ENCODE measurements at regions not wholly inside any gene's neighbourhood (a gene's known extent, or its start where the extent isn't known, plus 50 kb on each side); places are given as distances from the start of the nearest gene placed in this dataset.

GRCh38 chr4:33226783-33227182 lies 2506.6 kb downstream of the PCDH7 start:
- H3K23ac ChIP-seq (ENCODE audit: low read length in 2 of 2) = no peak overlapping the region
- H3K79me1 ChIP-seq (replicated peaks; ENCODE audit: low read length, poor library complexity, severe bottlenecking) = no peaks in the 10 kb centered on the region
- H3K18ac ChIP-seq (ENCODE audit: low read depth in 1 of 2, low read length in 2 of 2) = no peak overlapping the region
- no peaks in the 10 kb centered on the region for H3K4me1 ChIP-seq (ENCODE audit: control insufficient read depth, insufficient read depth, low read depth, low read length)
- no peak overlapping the region for H2BK12ac ChIP-seq (ENCODE audit: low read length in 2 of 2)
- WGBS = no CpG with 5 or more reads among the region's 1 CpG
- no peak overlapping the region for H3K27ac ChIP-seq (ENCODE audit: low read length, poor library complexity, severe bottlenecking)
- no peak overlapping the region for H3K4ac ChIP-seq (ENCODE audit: low read depth in 1 of 2, low read length in 2 of 2)
- H3K36me3 ChIP-seq (ENCODE audit: control insufficient read depth in 1 of 2, insufficient read depth in 2 of 2, low read depth in 1 of 2, low read length in 2 of 2) = no peaks in the 10 kb centered on the region
- H3K9ac ChIP-seq (ENCODE audit: low read length) = no peak overlapping the region
- no peak overlapping the region for H3K4me3 ChIP-seq (ENCODE audit: insufficient read depth in 1 of 2, low read depth in 1 of 2, low read length in 2 of 2)
- H3K4me2 ChIP-seq (ENCODE audit: low read length, poor library complexity, severe bottlenecking) = no peak overlapping the region
- no peak overlapping the region for H2BK120ac ChIP-seq (ENCODE audit: low read depth, low read length)
- no peak overlapping the region for H4K8ac ChIP-seq (ENCODE audit: low read length)
- no peak overlapping the region for H2AK5ac ChIP-seq (ENCODE audit: low read length, severe bottlenecking)
- no peak overlapping the region for H4K91ac ChIP-seq (ENCODE audit: low read length)
- H2BK15ac ChIP-seq (ENCODE audit: low read depth, poor library complexity, severe bottlenecking) = no peak overlapping the region
- H2BK5ac ChIP-seq (ENCODE audit: low read depth, low read length, poor library complexity, severe bottlenecking) = no peak overlapping the region
- no peaks in the 10 kb centered on the region for H3K27me3 ChIP-seq (ENCODE audit: control insufficient read depth in 1 of 2, insufficient read depth in 1 of 2, low read length in 2 of 2)
- no peak overlapping the region for H3K14ac ChIP-seq (ENCODE audit: low read length in 2 of 2)
- DNase-seq = no peak
- no peak overlapping the region for H2AFZ ChIP-seq (ENCODE audit: low read depth, low read length)
- H3K9me3 ChIP-seq (ENCODE audit: control insufficient read depth, low read length) = no peaks in the 10 kb centered on the region

DNA sequence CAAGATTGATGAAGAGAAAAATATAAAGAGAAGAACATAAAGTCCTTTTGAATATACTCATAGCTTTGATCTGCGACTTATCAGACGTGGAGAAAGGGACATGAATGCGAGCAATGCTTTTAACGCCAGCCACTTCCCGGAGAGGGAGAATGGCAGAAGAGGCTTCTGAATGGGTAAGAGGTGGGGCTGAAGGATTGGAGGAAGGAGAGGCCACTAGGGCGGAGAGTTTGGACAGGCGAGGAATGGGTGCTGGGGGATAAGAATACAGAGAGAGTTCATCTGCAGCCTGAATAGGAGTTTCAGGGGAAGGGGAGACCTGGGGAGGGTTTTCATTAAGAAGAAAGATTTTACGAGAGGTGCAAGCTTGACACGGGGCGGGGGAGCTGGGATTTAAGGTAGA lies 2534.9 kb downstream of the PCDH7 start:
- no peak overlapping the region for H4K8ac ChIP-seq (ENCODE audit: low read length)
- H3K4me1 ChIP-seq (ENCODE audit: control insufficient read depth, insufficient read depth, low read depth, low read length) = no peaks in the 10 kb centered on the region
- H3K23ac ChIP-seq (ENCODE audit: low read length in 2 of 2) = no peak overlapping the region

DNA sequence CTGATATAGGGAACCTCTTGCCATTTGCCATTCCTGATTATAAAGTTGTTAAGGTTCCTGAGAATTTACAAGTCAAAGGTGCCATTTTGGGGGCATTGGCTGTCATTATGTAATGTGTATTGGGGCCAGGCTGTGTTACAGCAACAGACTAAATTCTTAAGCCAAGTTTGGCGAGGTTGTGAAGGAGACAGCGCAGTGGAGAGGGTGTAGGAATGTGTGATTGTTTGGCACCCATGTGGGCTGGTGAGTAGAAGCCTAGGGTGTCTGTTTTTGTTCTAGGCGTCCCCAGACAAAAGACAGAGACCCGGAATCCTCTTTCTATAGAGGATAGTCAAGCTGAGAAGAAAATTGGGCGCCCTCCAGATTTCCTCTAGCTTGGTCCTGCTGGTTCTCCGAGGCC lies 2535.3 kb downstream of the PCDH7 start:
- Histone ChIP-seq H4K8ac (ENCODE audit: low read length) (no peak overlapping the region), H2BK120ac (ENCODE audit: low read depth, low read length) (no peak overlapping the region), H3K27me3 (ENCODE audit: control insufficient read depth in 1 of 2, insufficient read depth in 1 of 2, low read length in 2 of 2) (no peaks in the 10 kb centered on the region), H3K79me1 (replicated peaks; ENCODE audit: low read length, poor library complexity, severe bottlenecking) (no peaks in the 10 kb centered on the region), H3K4ac (ENCODE audit: low read depth in 1 of 2, low read length in 2 of 2) (no peak overlapping the region), H3K36me3 (ENCODE audit: control insufficient read depth in 1 of 2, insufficient read depth in 2 of 2, low read depth in 1 of 2, low read length in 2 of 2) (no peaks in the 10 kb centered on the region), H2BK5ac (ENCODE audit: low read depth, low read length, poor library complexity, severe bottlenecking) (no peak overlapping the region), H4K91ac (ENCODE audit: low read length) (no peak overlapping the region), H3K4me2 (ENCODE audit: low read length, poor library complexity, severe bottlenecking) (no peak overlapping the region), H2BK15ac (ENCODE audit: low read depth, poor library complexity, severe bottlenecking) (no peak overlapping the region), H2AFZ (ENCODE audit: low read depth, low read length) (no peak overlapping the region), H3K9ac (ENCODE audit: low read length) (no peak overlapping the region), H3K27ac (ENCODE audit: low read length, poor library complexity, severe bottlenecking) (no peak overlapping the region), H3K18ac (ENCODE audit: low read depth in 1 of 2, low read length in 2 of 2) (no peak overlapping the region), H3K14ac (ENCODE audit: low read length in 2 of 2) (no peak overlapping the region), H2AK5ac (ENCODE audit: low read length, severe bottlenecking) (no peak overlapping the region), H2BK12ac (ENCODE audit: low read length in 2 of 2) (no peak overlapping the region), H3K9me3 (ENCODE audit: control insufficient read depth, low read length) (no peaks in the 10 kb centered on the region), H3K23ac (ENCODE audit: low read length in 2 of 2) (no peak overlapping the region), H3K4me3 (ENCODE audit: insufficient read depth in 1 of 2, low read depth in 1 of 2, low read length in 2 of 2) (no peak overlapping the region), H3K4me1 (ENCODE audit: control insufficient read depth, insufficient read depth, low read depth, low read length) (no peaks in the 10 kb centered on the region)
- DNase-seq = no peak
- WGBS = 82% methylated on average over 6 of the region's 6 CpGs

More for the DNA sequence above, 2534.9 kb downstream of the PCDH7 start:
- Histone ChIP-seq H3K4ac (ENCODE audit: low read depth in 1 of 2, low read length in 2 of 2) (no peak overlapping the region), H3K4me3 (ENCODE audit: insufficient read depth in 1 of 2, low read depth in 1 of 2, low read length in 2 of 2) (no peak overlapping the region), H2BK5ac (ENCODE audit: low read depth, low read length, poor library complexity, severe bottlenecking) (no peak overlapping the region), H3K27ac (ENCODE audit: low read length, poor library complexity, severe bottlenecking) (no peak overlapping the region), H2BK15ac (ENCODE audit: low read depth, poor library complexity, severe bottlenecking) (no peak overlapping the region), H2BK12ac (ENCODE audit: low read length in 2 of 2) (no peak overlapping the region), H3K27me3 (ENCODE audit: control insufficient read depth in 1 of 2, insufficient read depth in 1 of 2, low read length in 2 of 2) (no peaks in the 10 kb centered on the region), H3K14ac (ENCODE audit: low read length in 2 of 2) (no peak overlapping the region), H4K91ac (ENCODE audit: low read length) (no peak overlapping the region), H2BK120ac (ENCODE audit: low read depth, low read length) (no peak overlapping the region), H3K36me3 (ENCODE audit: control insufficient read depth in 1 of 2, insufficient read depth in 2 of 2, low read depth in 1 of 2, low read length in 2 of 2) (no peaks in the 10 kb centered on the region), H3K9ac (ENCODE audit: low read length) (no peak overlapping the region), H2AFZ (ENCODE audit: low read depth, low read length) (no peak overlapping the region), H3K4me2 (ENCODE audit: low read length, poor library complexity, severe bottlenecking) (no peak overlapping the region), H3K79me1 (replicated peaks; ENCODE audit: low read length, poor library complexity, severe bottlenecking) (no peaks in the 10 kb centered on the region), H3K18ac (ENCODE audit: low read depth in 1 of 2, low read length in 2 of 2) (no peak overlapping the region), H3K9me3 (ENCODE audit: control insufficient read depth, low read length) (no peaks in the 10 kb centered on the region), H2AK5ac (ENCODE audit: low read length, severe bottlenecking) (no peak overlapping the region)
- 86% methylated on average over 10 of the region's 10 CpGs for WGBS
- no peak for DNase-seq

- no peak overlapping the region for H3K4me2 ChIP-seq (ENCODE audit: low read length, poor library complexity, severe bottlenecking)
- no peak overlapping the region for H3K4me3 ChIP-seq (ENCODE audit: insufficient read depth in 1 of 2, low read depth in 1 of 2, low read length in 2 of 2)
- H3K27ac ChIP-seq (ENCODE audit: low read length, poor library complexity, severe bottlenecking) = no peak overlapping the region
- no peak overlapping the region for H3K9ac ChIP-seq (ENCODE audit: low read length)
- peak; percentile 61 for DNase-seq
- H3K4me1 ChIP-seq (ENCODE audit: control insufficient read depth, insufficient read depth, low read depth, low read length) = no peaks in the 10 kb centered on the region
- no peak overlapping the region for H2AK5ac ChIP-seq (ENCODE audit: low read length, severe bottlenecking)
- no peak overlapping the region for H4K8ac ChIP-seq (ENCODE audit: low read length)
- H2BK120ac ChIP-seq (ENCODE audit: low read depth, low read length) = no peak overlapping the region
- H3K27me3 ChIP-seq (ENCODE audit: control insufficient read depth in 1 of 2, insufficient read depth in 1 of 2, low read length in 2 of 2) = no peaks in the 10 kb centered on the region
- H3K36me3 ChIP-seq (ENCODE audit: control insufficient read depth in 1 of 2, insufficient read depth in 2 of 2, low read depth in 1 of 2, low read length in 2 of 2) = no peaks in the 10 kb centered on the region
- H3K9me3 ChIP-seq (ENCODE audit: control insufficient read depth, low read length) = no peaks in the 10 kb centered on the region
- H3K79me1 ChIP-seq (replicated peaks; ENCODE audit: low read length, poor library complexity, severe bottlenecking) = no peaks in the 10 kb centered on the region
- no peak overlapping the region for H2BK15ac ChIP-seq (ENCODE audit: low read depth, poor library complexity, severe bottlenecking)
- no peak overlapping the region for H4K91ac ChIP-seq (ENCODE audit: low read length)
- H3K18ac ChIP-seq (ENCODE audit: low read depth in 1 of 2, low read length in 2 of 2) = no peak overlapping the region
- no peak overlapping the region for H3K14ac ChIP-seq (ENCODE audit: low read length in 2 of 2)
- no peak overlapping the region for H2AFZ ChIP-seq (ENCODE audit: low read depth, low read length)
- no CpG with 5 or more reads among the region's 2 CpGs for WGBS
- no peak overlapping the region for H2BK12ac ChIP-seq (ENCODE audit: low read length in 2 of 2)
- H2BK5ac ChIP-seq (ENCODE audit: low read depth, low read length, poor library complexity, severe bottlenecking) = no peak overlapping the region
- H3K4ac ChIP-seq (ENCODE audit: low read depth in 1 of 2, low read length in 2 of 2) = no peak overlapping the region
- no peak overlapping the region for H3K23ac ChIP-seq (ENCODE audit: low read length in 2 of 2)
Measured at GRCh38 chr4:33262824-33263223, 2542.7 kb downstream of the PCDH7 start.
